ENCODE measurements at regions not wholly inside any gene's neighbourhood (a gene's known extent, or its start where the extent isn't known, plus 50 kb on each side); places are given as distances from the start of the nearest gene placed in this dataset.
"Not testable (repeated sequence)": the region's sequence is repeated elsewhere in the genome, so short reads cannot be mapped to it uniquely, and the experiment has no call there.

DNA sequence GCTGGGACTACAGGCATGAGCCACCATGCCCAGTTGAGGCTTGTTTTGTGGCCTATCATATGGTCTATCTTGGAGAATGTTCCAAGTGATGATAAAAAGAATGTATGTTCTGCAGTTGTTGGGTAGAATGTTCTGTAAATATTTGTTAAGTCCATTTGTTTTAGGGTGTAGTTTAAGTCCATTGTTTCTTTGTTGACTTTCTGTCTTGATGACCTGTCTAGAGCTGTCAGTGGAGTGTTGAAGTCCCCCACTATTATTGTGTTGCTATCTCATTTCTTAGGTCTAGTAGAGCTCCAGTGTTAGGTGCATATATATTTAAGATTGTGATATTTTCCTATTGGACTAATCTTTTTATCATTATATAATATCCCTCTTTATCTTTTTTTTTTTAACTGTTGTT, 284.3 kb upstream of the EXOC2 start:
- not testable (repeated sequence) for DNase-seq

DNA sequence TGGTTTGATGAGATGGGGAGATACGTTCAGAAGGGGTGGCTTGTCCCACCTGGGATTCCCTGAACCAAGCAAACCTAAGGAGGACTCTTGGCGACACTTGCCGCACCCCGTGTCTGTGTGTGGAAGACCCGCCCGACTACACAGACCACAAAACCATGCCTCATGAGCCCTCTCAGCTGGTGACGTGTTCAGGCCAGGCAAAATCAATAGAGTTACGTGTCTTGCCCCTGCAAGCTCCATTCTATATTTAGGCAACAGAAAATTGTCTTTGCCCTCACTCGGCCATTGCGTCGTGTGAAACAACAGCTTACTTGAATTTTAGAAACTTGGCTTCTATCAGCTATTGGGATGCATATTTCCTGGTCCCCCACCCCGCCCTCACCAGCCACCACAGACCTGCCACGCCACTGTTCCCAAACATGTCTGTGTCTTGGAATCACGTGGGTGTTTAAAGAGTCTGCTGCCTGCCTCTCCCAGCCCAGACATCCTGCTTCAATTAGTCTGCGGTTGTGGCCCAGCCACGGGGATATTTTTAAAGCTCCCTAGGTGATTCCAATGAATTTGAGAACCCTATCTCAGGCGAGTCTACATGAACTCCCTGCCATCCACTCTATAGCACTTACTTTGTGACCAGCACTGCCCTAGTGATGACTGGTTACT, 279.2 kb upstream of the EXOC2 start:
- DNase-seq = peak; percentile 10

DNA sequence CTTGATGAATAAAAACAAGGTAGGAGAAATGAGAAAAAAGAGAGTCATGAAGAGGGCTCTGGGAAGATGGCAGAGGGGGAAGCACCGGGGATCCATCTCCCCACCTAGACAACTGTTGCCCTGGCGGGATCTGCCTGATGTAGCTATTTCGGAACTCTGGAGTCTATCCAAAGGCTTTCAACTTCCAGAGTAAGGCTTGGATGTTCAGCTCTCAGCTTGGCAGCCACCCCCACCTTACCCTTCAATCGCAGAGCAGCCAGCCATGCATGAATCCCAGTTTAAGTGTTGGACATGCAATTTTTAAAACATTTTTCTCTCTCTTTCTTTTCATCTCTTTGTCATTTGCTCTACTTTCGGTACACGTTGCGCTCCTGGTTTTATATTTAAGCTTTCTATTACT, 275.9 kb upstream of the EXOC2 start:
- no peak for DNase-seq

DNA sequence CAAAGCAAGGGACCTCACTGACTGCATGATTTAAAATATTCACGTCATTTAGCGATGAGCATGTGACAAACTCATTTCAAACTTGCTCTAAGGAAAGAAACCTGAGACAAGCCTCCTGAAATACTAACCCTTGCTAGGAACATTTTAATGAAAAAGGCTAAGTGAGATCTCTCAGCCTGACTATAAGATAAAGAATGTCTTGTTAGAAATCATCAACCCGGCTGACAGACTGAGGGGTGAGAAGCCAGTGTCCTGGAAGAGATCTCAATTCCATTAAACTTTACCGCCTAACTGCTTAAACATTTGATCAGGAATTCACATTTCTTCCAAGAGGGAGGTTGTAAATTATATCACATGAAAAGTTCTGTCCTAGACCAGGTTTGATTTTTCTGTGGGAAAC, 274.8 kb upstream of the EXOC2 start:
- no peak for DNase-seq

DNA sequence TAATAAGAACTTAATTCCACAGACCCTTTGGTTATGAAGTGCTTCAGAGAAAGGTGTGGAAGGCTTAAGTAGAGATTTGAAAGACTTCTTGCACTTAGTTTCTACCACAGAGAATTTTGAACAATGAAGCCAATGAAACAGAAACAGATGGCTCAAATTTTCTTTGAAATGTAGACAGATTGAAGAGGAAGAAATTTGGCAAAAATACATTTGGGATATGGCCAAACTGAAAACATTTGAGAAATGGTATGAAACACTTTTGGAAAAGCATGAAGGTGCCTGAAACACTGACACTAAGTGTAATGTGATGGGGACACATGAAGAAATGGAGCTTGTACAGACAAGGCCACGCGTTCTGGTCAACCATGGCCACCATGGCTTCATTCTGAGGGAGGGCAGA, 272.4 kb upstream of the EXOC2 start:
- no peak for DNase-seq

DNA sequence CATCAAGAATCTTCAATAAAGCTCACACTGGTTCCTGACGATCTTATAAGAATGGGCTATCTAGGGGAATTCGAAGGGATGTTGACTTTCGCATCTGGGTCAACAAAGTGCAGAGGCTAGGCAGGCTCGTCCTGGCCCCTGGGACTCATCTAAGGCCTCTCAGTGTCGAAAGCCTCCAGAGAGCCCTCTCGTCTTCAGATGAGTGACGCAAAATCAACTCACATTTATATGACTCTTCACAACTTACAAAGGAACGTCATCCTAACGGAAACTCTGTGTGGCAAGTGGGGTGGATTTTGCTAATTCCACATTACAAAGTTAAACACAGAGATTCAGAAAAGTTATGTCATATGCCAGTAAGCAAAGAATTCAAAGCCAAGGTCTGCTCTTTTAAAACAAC, 270.5 kb upstream of the EXOC2 start:
- DNase-seq = no peak

DNA sequence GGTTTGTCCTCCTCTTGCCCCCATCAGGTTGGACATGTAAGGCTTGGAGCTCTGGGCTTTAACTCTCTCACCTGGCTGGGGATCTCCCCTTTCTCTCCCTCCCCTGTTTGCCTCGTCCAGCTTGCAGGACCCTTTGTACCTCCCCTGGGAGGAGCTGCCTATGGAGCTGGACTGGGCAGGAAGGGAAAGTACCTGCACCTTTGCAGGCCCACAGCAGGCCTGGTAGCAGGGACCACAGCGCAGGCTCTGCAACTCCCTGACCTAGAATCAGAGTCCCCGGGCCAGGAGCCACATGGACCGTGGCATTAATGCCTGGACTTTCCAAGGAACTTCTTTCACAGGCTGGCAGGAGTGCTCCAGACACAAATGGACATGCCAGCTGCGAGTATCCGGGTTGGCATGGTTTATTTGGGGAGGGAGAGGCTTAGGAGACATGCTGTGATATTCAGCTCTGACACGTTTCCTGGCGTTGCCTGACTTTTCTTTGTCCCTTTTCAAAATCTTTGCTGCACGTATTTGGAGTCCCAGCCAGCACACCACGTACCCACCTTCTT, 268.5 kb upstream of the EXOC2 start:
- no peak for DNase-seq

DNA sequence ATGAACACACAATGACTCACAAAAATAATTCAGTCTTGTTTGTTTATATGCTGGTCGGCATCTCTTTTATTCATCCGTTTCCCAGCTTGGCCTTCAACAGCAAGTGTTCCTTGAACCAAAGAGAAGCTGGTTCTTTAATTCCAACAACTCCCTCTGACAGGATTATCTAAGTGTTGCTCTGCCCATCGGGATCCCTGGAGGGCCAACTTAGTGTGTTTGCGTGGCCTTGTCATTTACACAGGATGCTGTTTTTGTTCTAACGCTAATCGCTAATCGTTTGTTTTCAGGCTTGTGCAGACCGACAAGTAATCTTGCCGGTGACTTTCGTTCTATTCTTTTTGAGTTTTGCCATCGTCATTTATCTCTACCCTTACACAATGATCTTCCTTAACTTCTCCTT, 267.4 kb upstream of the EXOC2 start:
- DNase-seq = no peak

DNA sequence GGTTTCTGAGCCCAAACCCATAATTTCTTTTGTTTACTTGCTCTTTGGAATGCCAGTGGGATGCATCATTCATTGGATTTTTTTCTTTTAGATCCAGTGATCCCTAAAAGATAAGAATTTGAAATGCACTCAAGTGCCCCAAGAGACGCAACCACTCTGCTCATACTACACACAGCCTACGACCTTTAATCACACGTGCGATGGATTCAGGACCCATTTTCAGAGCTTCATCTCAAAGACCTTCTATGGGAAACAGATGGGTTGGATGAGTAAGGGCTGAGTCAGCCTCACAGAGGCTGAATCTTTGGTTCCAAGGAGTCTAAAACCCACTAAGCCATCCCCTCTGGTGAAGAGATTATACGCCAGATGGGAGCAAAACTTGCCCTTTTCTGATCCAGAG, 265.5 kb upstream of the EXOC2 start:
- DNase-seq = peak; percentile 44

DNA sequence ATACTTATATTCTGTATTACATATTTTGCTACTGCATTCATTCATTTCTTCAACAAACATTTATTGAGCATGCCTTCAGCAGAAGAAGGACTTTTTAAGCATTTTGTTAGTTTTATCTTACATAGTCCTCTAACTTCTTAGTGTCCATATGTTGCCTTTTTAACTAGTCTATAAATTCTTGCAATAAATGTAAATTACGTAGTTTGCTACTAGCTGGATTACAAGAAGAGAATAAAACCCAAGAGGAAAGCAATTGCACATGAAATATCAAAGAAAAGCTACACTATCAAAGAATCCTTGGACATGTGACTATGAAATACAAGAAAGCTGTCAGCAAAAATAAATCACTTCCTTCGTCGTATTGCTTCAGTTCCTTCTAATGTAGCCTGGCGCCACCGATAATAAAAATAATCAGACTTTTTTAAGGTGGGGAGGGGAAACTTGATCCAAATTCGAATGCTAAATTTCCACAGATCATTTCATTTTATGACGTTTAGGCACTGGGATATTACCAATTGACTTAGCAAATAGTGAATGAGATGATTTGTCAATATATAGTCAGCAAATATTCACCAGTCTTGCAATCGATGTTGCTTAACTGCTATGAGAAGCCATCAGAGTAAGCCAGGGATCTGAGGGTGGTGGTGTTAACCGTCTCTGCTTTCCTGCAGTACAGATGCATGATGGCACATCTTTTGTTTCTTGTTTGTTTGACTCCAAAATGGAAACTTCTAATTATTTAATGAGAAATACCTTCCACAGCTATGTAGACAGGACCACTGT, 258.7 kb upstream of the EXOC2 start:
- no peak for DNase-seq

DNA sequence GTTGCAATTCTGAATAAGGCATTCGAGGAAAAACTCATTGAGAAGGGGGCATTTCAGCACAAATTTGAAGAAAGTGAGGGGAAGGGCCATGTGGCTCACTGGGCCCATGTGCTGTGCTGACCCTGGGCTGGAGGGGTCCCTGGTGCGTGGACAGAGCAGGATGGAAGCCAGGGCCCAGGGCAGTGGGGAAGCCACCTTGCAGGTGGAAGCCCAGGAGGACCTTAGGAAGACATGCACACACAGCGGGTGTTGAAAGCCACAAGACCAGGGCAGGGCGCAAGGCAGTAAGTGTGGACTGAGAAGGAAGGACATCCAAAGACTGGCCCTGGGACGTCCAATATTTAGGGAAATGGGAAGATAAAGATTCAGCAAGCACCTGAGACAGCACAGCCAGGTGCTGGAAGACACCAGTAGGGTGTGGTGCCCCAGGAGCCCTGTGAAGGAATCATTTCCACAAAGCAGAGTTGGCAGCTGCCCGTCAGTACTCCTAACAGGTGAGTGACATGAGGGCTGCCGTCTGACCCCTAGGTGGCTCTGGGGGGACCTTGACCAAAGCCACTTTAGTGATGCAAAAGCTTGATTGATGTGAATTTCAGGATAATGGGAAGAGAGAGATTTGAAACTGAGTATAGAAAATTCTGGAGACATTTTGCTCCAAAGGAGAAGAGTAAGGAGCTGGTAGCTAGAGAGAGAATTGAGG, 254.4 kb upstream of the EXOC2 start:
- DNase-seq = no peak

DNA sequence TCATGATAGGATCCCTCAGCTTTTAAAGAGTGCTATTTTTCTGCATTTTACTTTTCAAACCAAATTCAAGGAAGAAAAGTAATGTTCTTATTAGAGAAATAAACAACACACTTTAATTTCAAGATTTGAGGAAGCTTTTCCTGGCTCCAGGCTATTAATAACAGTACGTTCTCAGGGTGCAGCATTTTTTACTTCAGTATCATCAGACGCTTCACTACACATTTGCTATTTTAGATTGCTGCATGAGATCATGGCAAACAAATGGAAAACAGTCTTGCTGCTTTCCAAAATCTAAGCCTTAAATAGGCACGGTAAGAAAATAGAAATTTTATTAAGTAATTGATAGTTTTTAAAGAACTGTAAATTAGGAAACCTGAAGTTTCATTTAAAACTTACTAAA, 253.6 kb upstream of the EXOC2 start:
- no peak for DNase-seq

DNA sequence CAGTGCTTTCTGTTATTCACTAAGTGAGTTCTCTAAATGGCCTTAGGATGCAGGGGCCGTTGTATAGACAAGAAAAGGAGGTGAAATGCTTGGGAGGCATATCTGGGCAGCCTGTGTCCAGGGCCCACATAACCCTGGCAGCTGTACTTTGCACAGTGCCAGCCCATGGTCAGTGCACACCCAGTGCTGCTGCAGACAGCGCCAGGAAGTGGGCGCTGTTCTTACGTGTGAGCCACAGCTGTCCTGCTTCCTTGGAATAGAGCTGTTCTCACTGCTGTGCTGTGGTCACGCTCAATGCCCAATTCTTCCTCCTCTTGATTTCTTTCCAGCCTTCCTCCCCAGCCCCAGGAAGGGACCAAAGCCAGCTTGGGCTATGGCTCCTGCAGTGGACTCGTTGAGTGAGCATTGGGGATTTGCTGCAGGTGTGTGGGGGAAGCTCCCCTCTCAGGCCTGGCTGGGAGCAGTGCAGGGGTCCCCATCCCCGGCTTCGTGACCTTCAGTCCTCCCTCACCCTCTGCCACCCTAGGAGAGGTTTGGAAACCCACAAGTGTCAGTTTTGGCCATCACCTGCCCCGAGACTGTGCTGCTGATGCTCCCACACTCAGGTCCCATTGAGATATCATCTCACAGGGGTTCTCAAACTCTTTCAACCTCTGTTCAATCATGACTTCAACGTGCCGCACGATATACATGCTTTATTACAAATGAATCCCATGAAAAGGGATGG, 246.8 kb upstream of the EXOC2 start:
- no peak for DNase-seq

DNA sequence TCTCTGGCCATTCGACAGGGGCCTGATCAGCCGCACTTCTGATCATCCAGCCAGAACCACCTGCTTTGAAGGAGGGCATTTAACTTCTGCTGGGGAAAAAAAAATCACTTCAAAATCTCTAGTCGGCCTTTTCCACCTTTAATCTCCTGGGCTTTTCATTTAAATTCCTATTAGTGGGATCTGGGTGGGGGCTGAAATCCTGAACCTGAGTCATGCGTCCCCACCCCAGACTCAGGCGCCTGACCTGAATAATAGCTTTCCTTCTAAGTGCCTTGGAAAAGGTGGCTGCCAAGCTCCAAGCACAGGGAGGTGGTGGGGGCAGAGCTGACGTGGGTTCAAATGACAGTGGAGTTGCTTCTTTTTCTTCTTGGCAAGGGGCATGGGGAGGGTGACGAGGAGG, 246.0 kb upstream of the EXOC2 start:
- DNase-seq = no peak

DNA sequence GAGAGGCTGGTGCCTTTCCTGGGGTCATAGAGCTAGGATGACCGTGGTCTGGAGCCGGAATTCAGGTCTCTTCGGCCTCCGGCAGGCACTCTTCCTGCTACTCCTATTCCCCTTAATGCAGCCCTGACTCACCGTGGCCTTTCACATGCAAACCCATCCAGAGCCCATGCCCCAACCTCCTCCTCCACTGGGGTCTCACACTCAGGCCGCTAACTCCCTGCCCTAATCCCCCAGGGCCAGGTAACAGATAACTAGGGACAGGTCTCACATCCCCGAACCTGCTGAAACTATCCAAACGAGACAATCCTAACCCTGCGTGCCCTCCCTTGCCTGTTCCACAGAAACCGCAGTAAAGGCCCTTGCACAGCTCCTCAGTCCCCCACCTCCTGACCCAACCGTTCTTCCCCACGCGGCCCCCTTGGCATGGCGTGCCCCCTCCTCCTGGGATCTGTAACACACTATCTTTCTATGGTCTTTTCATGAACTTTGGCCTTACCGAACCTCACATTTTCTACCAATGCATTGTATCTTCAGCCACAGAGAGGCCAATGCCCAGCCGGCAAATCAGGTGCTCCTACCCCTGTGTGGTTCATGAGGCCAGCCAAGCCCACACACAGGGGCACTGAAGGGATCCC, 245.4 kb upstream of the EXOC2 start:
- no peak for DNase-seq

DNA sequence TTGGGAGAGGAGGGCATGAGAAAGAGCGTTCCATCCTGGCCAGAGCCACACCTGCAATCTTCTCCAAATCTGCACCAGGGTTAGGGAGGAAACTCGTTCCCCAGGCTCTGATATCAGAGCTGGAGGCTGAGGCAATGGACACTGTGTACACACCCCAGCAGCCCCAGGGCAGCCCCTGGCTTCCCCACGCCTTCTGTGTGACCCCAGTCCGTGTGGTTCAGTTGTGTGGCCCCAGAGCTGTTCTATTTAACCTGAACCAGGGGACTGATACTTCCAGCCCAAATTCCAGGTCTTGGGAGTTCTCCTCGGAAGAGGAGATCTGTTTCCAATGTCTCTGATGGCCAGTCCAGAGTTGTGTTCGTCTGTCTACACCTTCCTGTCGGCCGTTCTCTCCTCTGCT, 242.6 kb upstream of the EXOC2 start:
- DNase-seq = no peak

DNA sequence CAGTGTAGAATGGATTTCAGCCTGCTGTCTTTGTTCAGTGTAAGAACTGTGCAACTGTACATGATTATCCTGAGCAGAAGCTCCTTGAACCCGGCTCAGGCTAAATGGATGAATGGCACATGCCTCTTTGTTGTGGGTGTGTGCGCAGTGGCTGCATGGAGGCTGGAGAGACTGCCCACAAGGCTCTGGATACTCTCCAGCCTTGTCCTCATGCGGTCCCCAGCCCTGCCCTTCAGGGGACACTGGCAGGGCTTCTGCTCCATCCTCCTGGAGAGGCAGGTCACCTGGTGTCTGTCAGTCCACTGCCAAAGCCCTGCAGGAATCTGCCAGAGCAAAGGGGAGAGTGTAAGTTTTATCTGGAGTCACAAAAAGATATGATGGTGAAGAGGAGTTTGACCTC, 241.7 kb upstream of the EXOC2 start:
- DNase-seq = no peak

DNA sequence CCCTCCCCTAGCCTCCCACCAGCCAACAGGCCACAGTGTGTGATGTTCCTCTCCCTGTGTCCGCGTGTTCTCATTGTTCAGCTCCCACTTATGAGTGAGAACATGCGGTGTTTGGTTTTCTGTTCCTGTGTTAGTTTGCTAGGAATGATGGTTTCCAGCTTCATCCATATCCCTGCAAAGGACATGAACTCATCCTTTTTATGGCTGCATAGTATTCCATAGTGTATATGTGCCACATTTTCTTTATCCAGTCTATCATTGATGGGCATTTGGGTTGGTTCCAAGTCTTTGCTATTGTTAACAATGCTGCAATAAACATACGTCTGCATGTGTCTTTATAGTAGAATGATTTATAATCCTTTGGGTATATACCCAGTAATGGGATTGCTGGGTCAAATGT, 239.0 kb upstream of the EXOC2 start:
- DNase-seq = not testable (repeated sequence)

DNA sequence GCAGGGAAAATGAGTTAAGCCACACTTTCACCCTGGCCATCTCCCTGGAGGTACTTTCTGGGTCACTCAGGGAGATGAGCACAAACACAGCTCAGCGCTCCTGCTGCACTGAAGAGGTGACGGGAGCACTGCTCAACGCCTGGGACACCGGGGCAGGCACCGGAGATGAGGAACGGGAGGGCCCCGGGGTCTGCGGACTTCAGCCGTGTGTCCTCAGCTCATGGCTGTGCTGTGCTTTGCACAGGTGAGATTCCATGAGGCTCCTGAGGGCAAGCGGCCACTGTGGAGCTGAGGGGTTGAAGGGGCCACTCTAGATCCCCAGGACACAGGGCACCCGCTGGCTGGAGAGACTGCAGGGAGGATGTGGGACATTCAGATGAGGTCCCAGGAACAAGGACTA, 234.2 kb upstream of the EXOC2 start:
- no peak for DNase-seq

DNA sequence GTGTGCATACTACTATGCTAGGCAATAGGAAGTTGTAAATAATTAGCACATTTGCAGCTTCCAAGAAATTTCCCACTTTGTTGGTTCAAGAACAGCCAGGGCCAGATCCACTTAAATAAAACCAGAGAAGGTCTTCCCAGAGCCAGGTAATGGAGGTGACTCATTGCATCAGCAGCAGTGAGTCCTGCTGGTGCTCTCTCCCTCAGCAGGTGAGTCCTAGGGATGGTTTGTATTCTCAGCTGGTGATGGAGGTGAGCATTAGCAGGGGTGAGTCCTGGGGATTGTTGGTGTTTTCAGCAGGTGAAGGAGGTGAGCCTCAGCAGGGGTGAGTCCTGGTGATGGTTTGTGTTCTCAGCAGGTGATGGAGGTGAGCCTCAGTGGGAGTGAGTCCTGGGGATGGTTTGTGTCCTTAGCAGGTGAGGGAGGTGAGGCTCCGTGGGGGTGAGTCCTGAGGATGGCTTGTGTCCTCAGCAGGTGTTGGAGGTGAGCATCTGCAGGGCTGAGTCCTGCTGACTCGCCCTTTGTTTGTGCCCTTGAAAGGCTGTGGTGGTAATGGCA, 232.8 kb upstream of the EXOC2 start:
- no peak for DNase-seq

DNA sequence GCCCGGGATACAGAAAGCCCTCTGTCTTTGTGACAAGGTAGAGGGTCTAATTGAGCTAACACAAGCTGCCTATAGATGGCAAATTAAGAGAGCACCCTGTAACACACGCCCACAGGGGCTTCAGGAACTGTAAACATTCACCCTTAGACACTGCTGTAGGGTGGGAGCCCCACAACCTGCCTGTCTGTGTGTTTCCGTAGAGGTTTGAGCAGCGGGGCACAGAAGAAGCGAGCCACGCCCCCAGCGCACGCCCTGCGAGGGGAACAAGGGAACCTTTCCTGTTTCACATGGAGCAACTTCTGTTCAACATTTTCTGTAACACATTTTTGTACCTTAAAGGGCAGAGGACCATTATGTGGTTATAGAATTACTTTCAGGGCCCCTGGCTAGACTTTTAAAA, 231.7 kb upstream of the EXOC2 start:
- DNase-seq = no peak

DNA sequence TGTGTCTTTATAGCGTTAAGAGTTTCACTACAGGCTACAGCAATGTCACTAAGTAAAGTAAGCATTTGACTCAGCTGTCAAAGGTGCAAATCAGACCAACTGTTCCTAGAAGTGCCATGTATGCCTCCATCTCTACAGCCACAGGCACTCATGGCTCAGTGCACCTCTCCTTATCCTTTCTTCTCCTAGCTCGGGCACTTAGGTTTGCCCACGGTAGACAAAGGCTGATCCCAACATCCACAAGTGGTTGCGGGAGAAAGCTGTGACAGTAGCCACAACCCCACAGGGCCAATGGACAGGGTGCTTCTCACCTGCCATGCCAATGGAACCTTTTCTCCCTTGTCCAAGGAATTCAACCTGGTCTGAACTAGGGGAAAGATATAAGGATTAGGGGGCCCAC, 228.5 kb upstream of the EXOC2 start:
- DNase-seq = no peak
